ENCODE measurements at regions not wholly inside any gene's neighbourhood (a gene's known extent, or its start where the extent isn't known, plus 50 kb on each side); places are given as distances from the start of the nearest gene placed in this dataset.

GRCh38 chr1:68375919-68376318 lies 73.8 kb downstream of the RPE65 start:
- TF ChIP-seq ZBTB7A (IDR thresholded peaks at IDR 0.05; ENCODE audit: low read depth) (no peak), EP300 (IDR thresholded peaks at IDR 0.05; ENCODE audit: borderline replicate concordance) (no peak), YY1 (IDR thresholded peaks at IDR 0.05; ENCODE audit: low read depth) (no peak), CEBPB (IDR thresholded peaks at IDR 0.05) (no peak), TEAD4 (IDR thresholded peaks at IDR 0.05) (no peak), CREB1 (IDR thresholded peaks at IDR 0.05; ENCODE audit: low read depth) (no peak), FOXM1 (IDR thresholded peaks at IDR 0.05; ENCODE audit: borderline replicate concordance, low read depth) (no peak), TAF1 (IDR thresholded peaks at IDR 0.05; ENCODE audit: low read depth) (no peak), NFIC (IDR thresholded peaks at IDR 0.05) (no peak), RAD21 (IDR thresholded peaks at IDR 0.05; ENCODE audit: low read depth) (no peak), TCF12 (IDR thresholded peaks at IDR 0.05; ENCODE audit: low read depth) (no peak), EGR1 (IDR thresholded peaks at IDR 0.05) (no peak)
- TF ChIP-seq, protein P1, sequence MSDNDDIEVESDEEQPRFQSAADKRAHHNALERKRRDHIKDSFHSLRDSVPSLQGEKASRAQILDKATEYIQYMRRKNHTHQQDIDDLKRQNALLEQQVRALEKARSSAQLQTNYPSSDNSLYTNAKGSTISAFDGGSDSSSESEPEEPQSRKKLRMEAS (IDR thresholded peaks at IDR 0.05), result no peak
- TF ChIP-seq, protein P2, sequence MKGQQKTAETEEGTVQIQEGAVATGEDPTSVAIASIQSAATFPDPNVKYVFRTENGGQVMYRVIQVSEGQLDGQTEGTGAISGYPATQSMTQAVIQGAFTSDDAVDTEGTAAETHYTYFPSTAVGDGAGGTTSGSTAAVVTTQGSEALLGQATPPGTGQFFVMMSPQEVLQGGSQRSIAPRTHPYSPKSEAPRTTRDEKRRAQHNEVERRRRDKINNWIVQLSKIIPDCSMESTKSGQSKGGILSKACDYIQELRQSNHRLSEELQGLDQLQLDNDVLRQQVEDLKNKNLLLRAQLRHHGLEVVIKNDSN (IDR thresholded peaks at IDR 0.05), result no peak
- TF ChIP-seq, protein P3, sequence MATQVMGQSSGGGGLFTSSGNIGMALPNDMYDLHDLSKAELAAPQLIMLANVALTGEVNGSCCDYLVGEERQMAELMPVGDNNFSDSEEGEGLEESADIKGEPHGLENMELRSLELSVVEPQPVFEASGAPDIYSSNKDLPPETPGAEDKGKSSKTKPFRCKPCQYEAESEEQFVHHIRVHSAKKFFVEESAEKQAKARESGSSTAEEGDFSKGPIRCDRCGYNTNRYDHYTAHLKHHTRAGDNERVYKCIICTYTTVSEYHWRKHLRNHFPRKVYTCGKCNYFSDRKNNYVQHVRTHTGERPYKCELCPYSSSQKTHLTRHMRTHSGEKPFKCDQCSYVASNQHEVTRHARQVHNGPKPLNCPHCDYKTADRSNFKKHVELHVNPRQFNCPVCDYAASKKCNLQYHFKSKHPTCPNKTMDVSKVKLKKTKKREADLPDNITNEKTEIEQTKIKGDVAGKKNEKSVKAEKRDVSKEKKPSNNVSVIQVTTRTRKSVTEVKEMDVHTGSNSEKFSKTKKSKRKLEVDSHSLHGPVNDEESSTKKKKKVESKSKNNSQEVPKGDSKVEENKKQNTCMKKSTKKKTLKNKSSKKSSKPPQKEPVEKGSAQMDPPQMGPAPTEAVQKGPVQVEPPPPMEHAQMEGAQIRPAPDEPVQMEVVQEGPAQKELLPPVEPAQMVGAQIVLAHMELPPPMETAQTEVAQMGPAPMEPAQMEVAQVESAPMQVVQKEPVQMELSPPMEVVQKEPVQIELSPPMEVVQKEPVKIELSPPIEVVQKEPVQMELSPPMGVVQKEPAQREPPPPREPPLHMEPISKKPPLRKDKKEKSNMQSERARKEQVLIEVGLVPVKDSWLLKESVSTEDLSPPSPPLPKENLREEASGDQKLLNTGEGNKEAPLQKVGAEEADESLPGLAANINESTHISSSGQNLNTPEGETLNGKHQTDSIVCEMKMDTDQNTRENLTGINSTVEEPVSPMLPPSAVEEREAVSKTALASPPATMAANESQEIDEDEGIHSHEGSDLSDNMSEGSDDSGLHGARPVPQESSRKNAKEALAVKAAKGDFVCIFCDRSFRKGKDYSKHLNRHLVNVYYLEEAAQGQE (IDR thresholded peaks at IDR 0.05; ENCODE audit: low read depth), result no peak

GRCh38 chr1:68373173-68373572 lies 76.6 kb downstream of the RPE65 start:
- no peak for TF ChIP-seq EP300 (IDR thresholded peaks at IDR 0.05; ENCODE audit: borderline replicate concordance)
- TF ChIP-seq CEBPB (IDR thresholded peaks at IDR 0.05), result no peak
- TF ChIP-seq, protein P1 (IDR thresholded peaks at IDR 0.05), result no peak

- TF ChIP-seq TCF12 (IDR thresholded peaks at IDR 0.05; ENCODE audit: low read depth), result no peak
- no peak for TF ChIP-seq CEBPB (IDR thresholded peaks at IDR 0.05)
- no peak for TF ChIP-seq TAF1 (IDR thresholded peaks at IDR 0.05; ENCODE audit: low read depth)
- TF ChIP-seq, protein P1 (IDR thresholded peaks at IDR 0.05), result no peak
- no peak for TF ChIP-seq NFIC (IDR thresholded peaks at IDR 0.05)
- TF ChIP-seq EGR1 (IDR thresholded peaks at IDR 0.05), result no peak
- no peak for TF ChIP-seq YY1 (IDR thresholded peaks at IDR 0.05; ENCODE audit: low read depth)
- TF ChIP-seq, protein P2 (IDR thresholded peaks at IDR 0.05), result no peak
- TF ChIP-seq, protein P3 (IDR thresholded peaks at IDR 0.05; ENCODE audit: low read depth), result no peak
- TF ChIP-seq RAD21 (IDR thresholded peaks at IDR 0.05; ENCODE audit: low read depth), result no peak
- TF ChIP-seq TEAD4 (IDR thresholded peaks at IDR 0.05), result no peak
- TF ChIP-seq FOXM1 (IDR thresholded peaks at IDR 0.05; ENCODE audit: borderline replicate concordance, low read depth), result no peak
- TF ChIP-seq ZBTB7A (IDR thresholded peaks at IDR 0.05; ENCODE audit: low read depth), result no peak
- TF ChIP-seq CREB1 (IDR thresholded peaks at IDR 0.05; ENCODE audit: low read depth), result no peak
- no peak for TF ChIP-seq EP300 (IDR thresholded peaks at IDR 0.05; ENCODE audit: borderline replicate concordance)
These were observed 77.3 kb downstream of the RPE65 start for GRCh38 chr1:68372487-68372886.

DNA sequence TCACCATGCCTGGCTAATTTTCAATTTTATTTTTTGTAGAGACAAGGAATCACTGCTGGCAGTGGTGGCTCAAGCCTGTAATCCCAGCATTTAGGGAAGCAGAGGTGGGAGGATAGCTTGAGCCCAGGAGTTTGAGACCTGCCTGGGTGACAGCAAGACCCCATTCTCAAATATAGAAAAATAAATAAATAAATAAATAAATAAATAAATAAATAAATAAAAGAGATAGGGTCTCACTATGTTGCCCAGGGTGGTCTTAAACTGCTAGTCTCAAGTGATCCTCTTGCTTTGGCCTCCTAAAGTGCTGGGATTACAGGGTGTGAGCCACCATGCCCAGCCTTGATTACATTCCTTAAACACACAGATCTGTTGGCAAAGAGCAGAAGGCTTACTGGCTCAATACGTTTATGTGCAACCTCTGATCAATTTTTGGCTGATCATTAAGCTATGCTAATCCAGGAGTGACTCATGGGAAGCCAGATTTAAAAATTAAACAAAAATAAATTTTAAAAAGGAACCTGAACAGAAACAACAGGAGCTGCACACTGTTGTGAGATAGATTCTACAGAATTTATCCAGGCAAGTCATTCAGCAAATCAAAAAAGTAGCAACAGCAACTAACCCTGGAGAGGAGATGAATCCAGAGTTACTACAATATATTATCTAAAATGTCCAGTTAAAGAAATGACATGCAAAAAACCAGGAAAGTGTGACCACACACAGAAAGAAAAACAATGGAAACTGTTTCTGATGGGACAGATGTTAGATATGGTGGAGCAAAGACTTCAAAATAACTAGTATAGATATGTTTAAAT lies 79.4 kb downstream of the RPE65 start:
- no peak for TF ChIP-seq CREB1 (IDR thresholded peaks at IDR 0.05; ENCODE audit: low read depth)
- no peak for TF ChIP-seq YY1 (IDR thresholded peaks at IDR 0.05; ENCODE audit: low read depth)
- TF ChIP-seq, protein P1 (IDR thresholded peaks at IDR 0.05), result no peak
- TF ChIP-seq TAF1 (IDR thresholded peaks at IDR 0.05; ENCODE audit: low read depth), result no peak
- TF ChIP-seq CEBPB (IDR thresholded peaks at IDR 0.05), result no peak

DNA sequence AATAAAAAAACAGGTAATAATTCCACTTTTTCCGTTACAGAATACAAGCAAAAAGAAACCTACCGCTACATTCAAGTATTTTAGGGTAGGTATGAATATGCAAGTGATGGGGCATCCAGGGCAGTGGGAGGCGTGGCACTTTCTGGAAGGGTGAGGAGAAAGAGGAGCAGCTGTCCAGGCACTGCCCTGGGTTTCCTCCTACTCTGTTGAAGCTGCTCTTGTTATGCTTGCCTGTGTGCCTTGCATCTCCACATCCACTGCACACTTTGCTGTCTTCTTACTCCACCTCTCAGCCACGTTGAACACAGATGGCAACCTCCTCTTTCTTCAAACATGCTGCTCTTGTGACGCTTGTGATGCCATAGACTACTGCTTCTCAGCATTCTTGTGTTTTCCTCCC lies 83.2 kb downstream of the RPE65 start:
- TF ChIP-seq CREB1 (IDR thresholded peaks at IDR 0.05; ENCODE audit: low read depth) (no peak), EGR1 (IDR thresholded peaks at IDR 0.05) (no peak), CEBPB (IDR thresholded peaks at IDR 0.05) (no peak), FOXM1 (IDR thresholded peaks at IDR 0.05; ENCODE audit: borderline replicate concordance, low read depth) (no peak), EP300 (IDR thresholded peaks at IDR 0.05; ENCODE audit: borderline replicate concordance) (no peak), YY1 (IDR thresholded peaks at IDR 0.05; ENCODE audit: low read depth) (no peak), NFIC (IDR thresholded peaks at IDR 0.05) (no peak)
- TF ChIP-seq, protein P1 (IDR thresholded peaks at IDR 0.05), result no peak
- TF ChIP-seq, protein P2 (IDR thresholded peaks at IDR 0.05), result no peak

Data from Ishikawa (cell line).